CD14-positive monocyte (primary cell): ENCODE measurements at regions not wholly inside any gene's neighbourhood (a gene's known extent, or its start where the extent isn't known, plus 50 kb on each side); places are given as distances from the start of the nearest gene placed in this dataset.

Source experiments
- DNase-seq, 3 donors: peaks; one replicate each; pipeline ENCODE4 v3.0.0-alpha.2; 2011 to 2022
- H2AFZ ChIP-seq: 2 replicates; pipeline ENCODE4 v1.6.0; 2012; ENCODE audit warnings: mild to moderate bottlenecking, low read depth, low read length, inconsistent platforms; ENCODE audit not compliant: insufficient read depth, poor library complexity, severe bottlenecking
- H3K27ac ChIP-seq, 2 donors: 1 replicate in 1 of 2; 2 replicates in 1 of 2; pipeline ENCODE4 v1.5.1; 2012 to 2013; ENCODE audit warnings: low read length in 2 of 2, control low read depth in 1 of 2, inconsistent platforms in 1 of 2, low read depth in 1 of 2, mild to moderate bottlenecking in 1 of 2
- H3K27me3 ChIP-seq, 2 donors: one replicate each; pipeline versions ENCODE4 v1.6.0 to v1.6.1; 2011 to 2013; ENCODE audit warnings: low read length in 2 of 2; ENCODE audit not compliant: control insufficient read depth in 2 of 2, insufficient read depth in 2 of 2
- H3K36me3 ChIP-seq, 2 donors: replicated peaks in 1 of 2; 1 replicate in 1 of 2; 2 replicates in 1 of 2; pipeline versions ENCODE4 v1.5.1 to v1.6.1; 2012 to 2013; ENCODE audit warnings: low read length in 2 of 2, control low read depth in 1 of 2, inconsistent platforms in 1 of 2, mild to moderate bottlenecking in 1 of 2; ENCODE audit not compliant: insufficient read depth in 2 of 2, control insufficient read depth in 1 of 2
- H3K4me1 ChIP-seq, 2 donors: 1 replicate in 1 of 2; 2 replicates in 1 of 2; pipeline versions ENCODE4 v1.5.1 to v1.6.1; 2012 to 2013; ENCODE audit warnings: low read length in 2 of 2, control low read depth in 1 of 2, inconsistent platforms in 1 of 2, mild to moderate bottlenecking in 1 of 2, moderate library complexity in 1 of 2; ENCODE audit not compliant: insufficient read depth in 2 of 2, control insufficient read depth in 1 of 2
- H3K4me2 ChIP-seq: replicated peaks from 2 replicates; pipeline ENCODE3; 2012; ENCODE audit warnings: low read length, moderate library complexity, mild to moderate bottlenecking; ENCODE audit not compliant: poor library complexity, severe bottlenecking; ENCODE audit errors: extremely low read depth
- H3K4me3 ChIP-seq, 3 experiments: fragments of 200-600 bp in 1 of 3; sonication (generic) in 1 of 3; replicated peaks in 1 of 3; 1 replicate in 2 of 3; 2 replicates in 1 of 3; pipeline ENCODE4 v1.5.1; 2011 to 2013; ENCODE audit warnings: low read length in 3 of 3, mild to moderate bottlenecking in 3 of 3, control low read depth in 2 of 3, low read depth in 2 of 3, inconsistent platforms in 1 of 3, moderate library complexity in 1 of 3
- H3K79me2 ChIP-seq: 2 replicates; pipeline ENCODE4 v1.6.0; 2012; ENCODE audit warnings: mild to moderate bottlenecking, control low read depth, inconsistent platforms, low read length, moderate library complexity; ENCODE audit not compliant: insufficient read depth
- H3K9ac ChIP-seq: 2 replicates; pipeline ENCODE4 v1.6.0; 2017; ENCODE audit warnings: low read length, mild to moderate bottlenecking; ENCODE audit not compliant: insufficient read depth, poor library complexity, severe bottlenecking
- H3K9me3 ChIP-seq, 2 donors: replicated peaks in 1 of 2; 1 replicate in 1 of 2; 2 replicates in 1 of 2; pipeline versions ENCODE4 v1.5.1 to v1.6.1; 2012 to 2013; ENCODE audit warnings: low read length in 2 of 2, control low read depth in 1 of 2; ENCODE audit not compliant: control insufficient read depth in 1 of 2, insufficient read depth in 1 of 2
- H4K20me1 ChIP-seq: 2 replicates; pipeline ENCODE4 v1.6.0; 2012; ENCODE audit warnings: mild to moderate bottlenecking, low read length, control low read depth, moderate library complexity; ENCODE audit not compliant: insufficient read depth
- H3K27ac Mint-ChIP-seq, 7 donors: one replicate each; pipeline ENCODE4 v1.8.0; 2020; ENCODE audit warnings: mild to moderate bottlenecking in 7 of 7, mixed read lengths in 7 of 7, moderate library complexity in 6 of 7, inconsistent platforms in 2 of 7
- H3K27me3 Mint-ChIP-seq, 3 donors: one replicate each; pipeline ENCODE4 v1.8.0; 2021 to 2022; ENCODE audit warnings: low read depth in 3 of 3, mild to moderate bottlenecking in 3 of 3, mixed read lengths in 3 of 3, moderate library complexity in 3 of 3, inconsistent platforms in 1 of 3
- H3K36me3 Mint-ChIP-seq, 2 donors: one replicate each; pipeline ENCODE4 v1.8.0; 2020; ENCODE audit warnings: mixed read lengths in 2 of 2, inconsistent platforms in 1 of 2, mild to moderate bottlenecking in 1 of 2
- H3K4me1 Mint-ChIP-seq: one replicate; pipeline ENCODE4 v1.8.0; 2020; ENCODE audit warnings: mild to moderate bottlenecking, mixed read lengths
- H3K4me3 Mint-ChIP-seq, 2 donors: one replicate each; pipeline ENCODE4 v1.8.0; 2020; ENCODE audit warnings: mild to moderate bottlenecking in 2 of 2, mixed read lengths in 2 of 2, moderate library complexity in 1 of 2
- H3K9me3 Mint-ChIP-seq, 7 donors: one replicate each; pipeline ENCODE4 v1.8.0; 2020 to 2022; ENCODE audit warnings: mixed read lengths in 7 of 7, mild to moderate bottlenecking in 6 of 7, moderate library complexity in 6 of 7, inconsistent platforms in 2 of 7
- WGBS: methylation state at CpG from one replicate; pipeline ENCODE4 v1.1.5; 2013; ENCODE audit warnings: missing lambda C conversion rate; ENCODE audit not compliant: insufficient coverage; 5-methylcytosine and 5-hydroxymethylcytosine counted together
- intact Hi-C, 2 donors: fragments of 100-400 bp; cut with micrococcal nuclease; formaldehyde crosslinking; loops; one replicate each; pipeline versions ENCODE4 v1.15.0 to v1.15.1; 2023
- TF ChIP-seq, protein P1 (sequence below): fragments of 200-600 bp; IDR thresholded peaks from one replicate; pipeline ENCODE4 v1.8.0; 2022; ENCODE audit warnings: antibody characterized with exemption, mild to moderate bottlenecking

DNA sequence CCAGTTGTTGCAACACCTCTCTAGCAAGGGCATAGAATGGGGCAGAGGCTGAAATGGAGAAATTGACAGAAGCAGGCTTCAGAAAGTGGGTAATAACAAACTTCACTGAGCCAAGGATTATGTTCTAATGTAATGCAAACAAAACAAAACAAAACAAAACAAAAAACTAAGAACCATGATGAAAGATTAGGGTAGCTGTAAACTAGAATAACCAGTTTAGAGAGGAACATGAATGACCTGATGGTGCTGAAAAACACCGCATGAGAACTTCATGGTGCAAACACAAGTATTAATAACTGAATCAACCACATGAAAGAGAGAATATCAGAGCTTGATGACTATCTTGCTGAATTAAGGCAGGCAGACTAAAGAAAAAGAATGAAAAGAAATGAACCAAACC lies 1707.7 kb downstream of the BRINP3 start:
- Histone ChIP-seq H3K4me2 (no peak overlapping the region), H3K9ac (no peak overlapping the region), H3K4me3 (no peak overlapping the region), H3K4me1 (no peaks in the 10 kb centered on the region), H2AFZ (no peak overlapping the region), H3K79me2 (no peaks in the 10 kb centered on the region), H3K9me3 (peaks cover 15 to 18% of the 10 kb centered on the region in 2 donors), H3K27ac (no peak overlapping the region), H3K27me3 (no peaks in the 10 kb centered on the region), H4K20me1 (no peaks in the 10 kb centered on the region), H3K36me3 (no peaks in the 10 kb centered on the region)
- Mint-ChIP-seq H3K27me3 (peaks cover 0 to 2% (median 0%) of the 10 kb centered on the region in 3 donors), H3K27ac (no peak overlapping the region), H3K36me3 (no peaks in the 10 kb centered on the region), H3K9me3 (peaks cover 5 to 23% (median 12%) of the 10 kb centered on the region in 7 donors), H3K4me1 (no peaks in the 10 kb centered on the region), H3K4me3 (no peak overlapping the region)
- DNase-seq: no peak
- intact Hi-C loops: no loop called here
- TF ChIP-seq, protein P1, sequence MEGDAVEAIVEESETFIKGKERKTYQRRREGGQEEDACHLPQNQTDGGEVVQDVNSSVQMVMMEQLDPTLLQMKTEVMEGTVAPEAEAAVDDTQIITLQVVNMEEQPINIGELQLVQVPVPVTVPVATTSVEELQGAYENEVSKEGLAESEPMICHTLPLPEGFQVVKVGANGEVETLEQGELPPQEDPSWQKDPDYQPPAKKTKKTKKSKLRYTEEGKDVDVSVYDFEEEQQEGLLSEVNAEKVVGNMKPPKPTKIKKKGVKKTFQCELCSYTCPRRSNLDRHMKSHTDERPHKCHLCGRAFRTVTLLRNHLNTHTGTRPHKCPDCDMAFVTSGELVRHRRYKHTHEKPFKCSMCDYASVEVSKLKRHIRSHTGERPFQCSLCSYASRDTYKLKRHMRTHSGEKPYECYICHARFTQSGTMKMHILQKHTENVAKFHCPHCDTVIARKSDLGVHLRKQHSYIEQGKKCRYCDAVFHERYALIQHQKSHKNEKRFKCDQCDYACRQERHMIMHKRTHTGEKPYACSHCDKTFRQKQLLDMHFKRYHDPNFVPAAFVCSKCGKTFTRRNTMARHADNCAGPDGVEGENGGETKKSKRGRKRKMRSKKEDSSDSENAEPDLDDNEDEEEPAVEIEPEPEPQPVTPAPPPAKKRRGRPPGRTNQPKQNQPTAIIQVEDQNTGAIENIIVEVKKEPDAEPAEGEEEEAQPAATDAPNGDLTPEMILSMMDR: no peak
- no CpG with 5 or more reads among the region's 1 CpG for WGBS

DNA sequence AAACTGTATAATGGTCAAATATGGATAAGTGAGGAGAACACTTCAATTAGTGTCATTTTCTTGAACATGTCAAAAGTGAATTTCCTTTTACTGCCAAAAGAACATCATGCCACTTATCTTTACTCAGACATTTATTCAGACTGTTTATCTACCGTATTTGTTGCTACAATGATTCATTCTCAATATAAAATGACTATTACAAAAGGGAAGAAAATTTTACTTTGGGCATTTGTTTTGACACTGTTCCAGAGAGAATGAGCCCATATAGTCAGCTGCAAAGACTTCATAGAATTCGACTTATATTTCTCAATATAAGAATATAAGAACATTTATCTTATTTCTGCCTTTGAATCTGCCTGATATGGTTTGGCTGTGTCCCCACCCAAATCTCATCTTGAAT lies 1699.1 kb downstream of the BRINP3 start:
- Histone ChIP-seq H3K9me3 (peaks cover 0 to 7% of the 10 kb centered on the region in 2 donors), H3K27me3 (no peaks in the 10 kb centered on the region), H4K20me1 (no peaks in the 10 kb centered on the region), H3K79me2 (no peaks in the 10 kb centered on the region), H3K4me2 (no peak overlapping the region), H3K36me3 (no peaks in the 10 kb centered on the region), H3K4me1 (no peaks in the 10 kb centered on the region), H3K27ac (no peak overlapping the region), H3K4me3 (no peak overlapping the region), H3K9ac (no peak overlapping the region), H2AFZ (no peak overlapping the region)
- no peak overlapping the region for H3K27ac Mint-ChIP-seq
- no CpG with 5 or more reads among the region's 2 CpGs for WGBS
- no peaks in the 10 kb centered on the region for H3K27me3 Mint-ChIP-seq
- no peaks in the 10 kb centered on the region for H3K36me3 Mint-ChIP-seq
- intact Hi-C loops: no loop called here
- peaks cover 2 to 12% (median 6%) of the 10 kb centered on the region in 7 donors for H3K9me3 Mint-ChIP-seq
- no peaks in the 10 kb centered on the region for H3K4me1 Mint-ChIP-seq
- no peak for DNase-seq
- no peak overlapping the region for H3K4me3 Mint-ChIP-seq
- TF ChIP-seq, protein P1: no peak
